H1 (cell line): ENCODE measurements at regions not wholly inside any gene's neighbourhood (a gene's known extent, or its start where the extent isn't known, plus 50 kb on each side); places are given as distances from the start of the nearest gene placed in this dataset.

Source experiments
- EGR1 ChIP-seq: IDR thresholded peaks from 2 replicates; pipeline ENCODE4 v1.6.1; 2011; ENCODE audit warnings: low read depth, low read length, borderline replicate concordance
- KDM1A ChIP-seq: fragments of 200-600, 300-600 bp; sonication (generic); IDR thresholded peaks from 2 replicates; pipeline ENCODE4 v1.7.1; 2016; ENCODE audit warnings: mild to moderate bottlenecking, low read length, borderline replicate concordance
- ZNF274 ChIP-seq: IDR thresholded peaks from 2 replicates; pipeline ENCODE4 v1.7.0; 2012; ENCODE audit warnings: low read length, borderline replicate concordance; ENCODE audit errors: extremely low read depth

DNA sequence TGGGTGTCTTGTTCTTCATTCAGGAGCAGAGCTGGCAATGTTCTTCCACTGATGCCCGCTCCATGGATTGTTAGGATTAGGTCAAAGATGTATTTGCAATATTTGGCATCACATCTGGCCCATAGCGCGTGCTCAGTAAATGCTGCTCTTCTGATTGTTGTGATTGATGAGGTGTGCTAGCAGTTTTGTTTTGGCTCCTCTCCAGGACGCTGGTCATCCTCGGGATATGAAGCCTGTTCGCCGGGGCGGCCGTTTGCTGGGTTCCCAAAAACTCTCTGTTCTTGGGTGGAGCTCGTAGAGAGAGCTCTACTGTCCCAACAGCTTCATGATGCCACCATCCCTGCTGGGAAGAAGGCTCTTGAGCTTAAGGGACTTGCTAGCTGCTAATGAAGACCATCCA, 96.9 kb downstream of the XRCC2 start (continued):
- TF ChIP-seq KDM1A (no peak), ZNF274 (no peak), EGR1 (no peak)
- TF ChIP-seq, all 59 proteins: peak for 0
